HEK293T (cell line): ENCODE measurements at regions not wholly inside any gene's neighbourhood (a gene's known extent, or its start where the extent isn't known, plus 50 kb on each side); places are given as distances from the start of the nearest gene placed in this dataset.

Source experiments
- CTCF ChIA-PET: fragments of 350-600 bp; formaldehyde crosslinking; extraction: SDS; loops from one replicate; lab custom pipeline; 2021; ENCODE audit warnings: antibody characterized with exemption, inconsistent platforms; lab: Yijun Ruan, JAX
- POLR2A ChIA-PET: fragments of 350-600 bp; formaldehyde crosslinking; extraction: SDS; loops from one replicate; lab custom pipeline; 2020; ENCODE audit warnings: antibody characterized with exemption, inconsistent platforms; lab: Yijun Ruan, JAX
- DNase-seq: peaks from one replicate; pipeline ENCODE4 v3.0.0; 2012; ENCODE audit warnings: mixed read lengths; ENCODE audit errors: extremely low spot score
- ARNT ChIP-seq: fragments of 450-650 bp; IDR thresholded peaks from 2 replicates; pipeline ENCODE4 v1.6.1; 2017; ENCODE audit warnings: mild to moderate bottlenecking
- BHLHE40 ChIP-seq: fragments of 450-650 bp; IDR thresholded peaks from 2 replicates; pipeline ENCODE4 v1.6.1; 2016; ENCODE audit warnings: mild to moderate bottlenecking, moderate library complexity, borderline replicate concordance
- CTBP1 ChIP-seq: fragments of 450-650 bp; IDR thresholded peaks from 2 replicates; pipeline ENCODE4 v1.6.1; 2016; ENCODE audit warnings: borderline replicate concordance
- ELF4 ChIP-seq: fragments of 450-650 bp; IDR thresholded peaks from 2 replicates; pipeline ENCODE4 v1.6.1; 2017; ENCODE audit warnings: antibody characterized with exemption
- FOXA1 ChIP-seq: fragments of 450-650 bp; IDR thresholded peaks from 2 replicates; pipeline ENCODE4 v1.6.1; 2016; ENCODE audit warnings: mild to moderate bottlenecking
- FOXK2 ChIP-seq: fragments of 450-650 bp; IDR thresholded peaks from 2 replicates; pipeline ENCODE4 v1.6.1; 2016; ENCODE audit warnings: mild to moderate bottlenecking
- FOXM1 ChIP-seq: fragments of 450-650 bp; IDR thresholded peaks from 2 replicates; pipeline ENCODE4 v1.6.1; 2017; ENCODE audit warnings: mild to moderate bottlenecking, borderline replicate concordance
- HDGF ChIP-seq: fragments of 450-650 bp; IDR thresholded peaks from 2 replicates; pipeline ENCODE4 v1.6.1; 2017; ENCODE audit warnings: antibody characterized with exemption, borderline replicate concordance
- L3MBTL2 ChIP-seq: fragments of 450-650 bp; conservative IDR thresholded peaks from 2 replicates; pipeline ENCODE4 v1.6.1; 2016; ENCODE audit warnings: mild to moderate bottlenecking
- LEF1 ChIP-seq: fragments of 450-650 bp; IDR thresholded peaks from 2 replicates; pipeline ENCODE4 v1.6.1; 2017; ENCODE audit warnings: mild to moderate bottlenecking, borderline replicate concordance
- NFRKB ChIP-seq: fragments of 450-650 bp; IDR thresholded peaks from 2 replicates; pipeline ENCODE4 v1.6.1; 2016; ENCODE audit warnings: mild to moderate bottlenecking, moderate library complexity
- SP1 ChIP-seq: fragments of 450-650 bp; IDR thresholded peaks from 2 replicates; pipeline ENCODE4 v1.6.1; 2017
- SUZ12 ChIP-seq: fragments of 450-650 bp; IDR thresholded peaks from 2 replicates; pipeline ENCODE4 v1.6.1; 2016; ENCODE audit warnings: mild to moderate bottlenecking
- TARDBP ChIP-seq: fragments of 450-650 bp; IDR thresholded peaks from 2 replicates; pipeline ENCODE4 v1.6.1; 2016
- ZNF384 ChIP-seq: fragments of 450-650 bp; IDR thresholded peaks from 2 replicates; pipeline ENCODE4 v1.6.1; 2016
- TF ChIP-seq, protein P1 (sequence below): fragments of 450-650 bp; IDR thresholded peaks from 2 replicates; pipeline ENCODE4 v1.6.1; 2016

DNA sequence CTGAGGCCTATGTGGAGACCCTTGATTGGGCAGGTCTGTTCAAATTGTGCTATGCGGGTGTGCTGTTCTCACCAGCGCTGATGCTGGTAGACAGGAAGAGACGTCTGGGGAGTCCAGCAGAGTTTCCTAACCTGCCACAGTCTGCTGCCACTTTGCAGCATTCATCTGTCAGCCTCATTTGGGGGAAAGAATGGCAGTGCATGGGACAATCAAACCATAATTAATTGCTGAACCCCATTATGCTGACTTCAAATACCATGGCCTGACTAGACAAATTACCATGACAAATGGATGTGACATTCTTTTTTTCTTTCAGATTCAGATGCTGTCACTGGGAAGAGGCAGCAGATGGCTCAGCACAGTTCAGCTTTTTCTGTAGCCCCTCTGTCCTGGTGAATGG, 171.4 kb upstream of the SYNDIG1 start:
- CTCF ChIA-PET = no interaction called here
- POLR2A ChIA-PET = no interaction called here
- DNase-seq = no peak
- TF ChIP-seq, protein P1, sequence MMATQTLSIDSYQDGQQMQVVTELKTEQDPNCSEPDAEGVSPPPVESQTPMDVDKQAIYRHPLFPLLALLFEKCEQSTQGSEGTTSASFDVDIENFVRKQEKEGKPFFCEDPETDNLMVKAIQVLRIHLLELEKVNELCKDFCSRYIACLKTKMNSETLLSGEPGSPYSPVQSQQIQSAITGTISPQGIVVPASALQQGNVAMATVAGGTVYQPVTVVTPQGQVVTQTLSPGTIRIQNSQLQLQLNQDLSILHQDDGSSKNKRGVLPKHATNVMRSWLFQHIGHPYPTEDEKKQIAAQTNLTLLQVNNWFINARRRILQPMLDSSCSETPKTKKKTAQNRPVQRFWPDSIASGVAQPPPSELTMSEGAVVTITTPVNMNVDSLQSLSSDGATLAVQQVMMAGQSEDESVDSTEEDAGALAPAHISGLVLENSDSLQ = no peak
- no peak for TF ChIP-seq HDGF
- no peak for TF ChIP-seq FOXA1
- TF ChIP-seq BHLHE40 = no peak
- TF ChIP-seq TARDBP = no peak
- no peak for TF ChIP-seq NFRKB
- TF ChIP-seq SP1 = no peak
- TF ChIP-seq CTBP1 = no peak

DNA sequence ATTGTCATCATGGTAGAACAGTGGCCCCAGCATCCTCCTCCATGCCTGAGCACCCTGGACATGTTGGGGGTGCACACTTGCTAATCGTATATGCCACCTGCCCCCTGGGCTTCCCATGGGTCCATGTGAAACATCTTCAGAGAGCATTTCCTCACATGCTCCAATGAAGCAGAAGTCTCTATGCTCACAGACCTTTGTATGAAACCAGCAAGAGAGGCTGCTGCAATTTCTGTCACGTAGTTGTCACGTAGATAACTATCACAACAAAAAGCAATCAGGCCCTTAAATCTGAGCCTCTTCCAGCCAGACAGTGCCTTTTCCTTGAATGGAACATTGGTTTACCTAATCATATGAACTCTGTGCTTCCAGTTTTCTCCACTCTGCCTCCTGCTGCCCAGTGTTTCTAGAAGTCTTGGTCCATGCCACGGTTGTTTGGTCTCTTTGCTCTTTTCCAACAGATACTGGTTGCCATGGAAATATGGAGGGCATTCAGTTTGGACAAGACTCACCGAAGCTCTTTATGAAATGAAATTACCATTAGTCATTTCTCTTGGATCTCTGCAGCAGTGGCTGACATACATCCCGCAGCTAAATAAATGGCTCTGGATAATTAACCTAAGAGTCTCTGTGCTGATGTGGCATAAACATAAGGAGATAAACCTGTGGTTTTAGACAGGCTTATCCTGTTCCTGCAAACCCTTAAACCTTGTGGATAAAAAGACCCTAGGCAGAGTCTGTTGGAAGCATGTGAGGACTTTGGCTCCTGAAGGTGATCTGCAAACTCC, 172.8 kb upstream of the SYNDIG1 start:
- no peak for DNase-seq
- CTCF ChIA-PET = no interaction called here
- POLR2A ChIA-PET = no interaction called here
- TF ChIP-seq, protein P1 = no peak
- no peak for TF ChIP-seq NFRKB
- no peak for TF ChIP-seq BHLHE40
- no peak for TF ChIP-seq SP1
- TF ChIP-seq LEF1 = no peak
- no peak for TF ChIP-seq FOXA1
- no peak for TF ChIP-seq HDGF
- no peak for TF ChIP-seq ARNT
- TF ChIP-seq TARDBP = no peak
- no peak for TF ChIP-seq SUZ12
- no peak for TF ChIP-seq L3MBTL2
- TF ChIP-seq FOXM1 = no peak
- TF ChIP-seq ELF4 = no peak
- no peak for TF ChIP-seq ZNF384

DNA sequence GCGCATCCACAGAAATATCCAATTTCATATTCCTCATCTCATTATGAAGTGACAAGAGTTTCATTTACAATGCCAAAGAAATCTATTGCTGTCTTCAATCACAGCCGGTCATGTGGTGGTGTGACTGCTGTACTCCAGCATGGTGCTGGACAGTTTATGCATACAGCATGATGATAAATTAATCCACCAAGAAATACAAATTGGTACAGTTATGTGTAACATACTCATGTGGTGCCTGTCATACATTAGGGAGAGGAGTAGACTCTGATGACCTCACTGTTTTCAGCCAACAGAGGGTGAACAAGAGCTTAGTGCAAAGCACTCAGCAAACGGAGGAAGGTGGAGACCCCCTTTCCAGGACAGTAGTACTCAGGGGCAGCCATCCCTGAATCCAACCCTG, 178.4 kb upstream of the SYNDIG1 start:
- no peak for DNase-seq
- POLR2A ChIA-PET = no interaction called here
- CTCF ChIA-PET = no interaction called here
- TF ChIP-seq, protein P1 = no peak
- TF ChIP-seq NFRKB (no peak), ARNT (no peak), HDGF (no peak), LEF1 (no peak), L3MBTL2 (no peak), SUZ12 (no peak), CTBP1 (no peak), SP1 (no peak)

DNA sequence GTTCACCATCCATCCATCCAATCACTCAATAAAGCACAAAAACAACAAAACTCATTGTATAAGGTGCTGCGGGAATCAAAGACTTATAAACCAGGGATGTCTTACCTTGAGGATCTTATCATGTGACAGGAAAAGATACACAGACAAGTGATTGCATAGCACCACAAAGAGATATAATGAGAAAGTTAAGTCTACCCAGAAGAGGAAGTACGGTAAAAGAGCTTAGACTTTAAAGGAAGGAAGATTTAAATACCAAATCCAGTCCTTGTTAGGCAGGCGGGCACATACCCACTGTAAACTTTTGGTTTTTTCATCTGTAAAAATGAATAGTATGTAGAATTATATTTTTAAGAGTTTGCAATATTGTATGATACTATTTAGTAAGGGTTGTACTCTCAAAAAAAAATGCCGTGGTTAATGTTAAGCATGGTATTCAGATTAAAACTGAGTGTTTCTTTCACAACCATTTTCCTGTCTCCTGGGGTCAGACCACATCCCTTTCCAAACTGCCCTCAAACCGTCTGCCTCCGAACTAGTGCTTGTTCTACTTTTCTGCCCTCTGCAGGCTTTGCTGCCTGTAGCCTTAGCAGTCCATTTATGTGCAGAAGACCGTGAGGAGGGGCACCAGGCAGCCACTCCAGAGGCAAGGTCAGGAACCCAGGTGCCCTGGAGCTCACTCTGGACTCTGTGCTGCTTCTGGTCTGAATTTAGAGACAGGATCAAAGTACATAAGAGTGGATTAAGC, 179.5 kb upstream of the SYNDIG1 start:
- no peak for DNase-seq
- POLR2A ChIA-PET = no interaction called here
- CTCF ChIA-PET = no interaction called here
- no peak for TF ChIP-seq CTBP1
- no peak for TF ChIP-seq FOXA1
- TF ChIP-seq ZNF384 = no peak
- TF ChIP-seq L3MBTL2 = no peak
- TF ChIP-seq, protein P1 = no peak
- TF ChIP-seq FOXM1 = no peak
- no peak for TF ChIP-seq SP1
- TF ChIP-seq ELF4 = no peak
- TF ChIP-seq BHLHE40 = no peak
- no peak for TF ChIP-seq HDGF
- no peak for TF ChIP-seq ARNT
- TF ChIP-seq SUZ12 = no peak
- no peak for TF ChIP-seq FOXK2
- no peak for TF ChIP-seq LEF1
- no peak for TF ChIP-seq NFRKB
- no peak for TF ChIP-seq TARDBP

DNA sequence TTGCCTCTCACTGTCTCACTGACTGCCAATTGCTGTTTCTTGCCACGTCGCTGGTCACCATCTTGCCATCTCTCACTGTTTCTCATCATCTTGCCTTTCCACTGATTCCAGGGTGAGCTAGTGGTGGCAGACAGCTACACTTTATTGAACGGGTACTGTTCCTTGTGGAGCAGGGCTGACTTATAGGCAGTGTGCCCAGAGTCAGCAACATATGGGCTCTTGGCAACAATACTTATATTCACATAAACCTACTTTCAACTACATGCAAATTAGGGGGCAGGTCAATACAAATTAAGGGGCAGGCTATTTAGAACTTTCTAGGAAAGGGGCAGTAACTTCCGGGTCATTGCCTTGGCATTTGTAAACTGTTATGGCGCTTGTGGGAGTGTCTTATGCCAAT, 186.2 kb upstream of the SYNDIG1 start:
- CTCF ChIA-PET = no interaction called here
- POLR2A ChIA-PET = no interaction called here
- TF ChIP-seq, protein P1 = no peak
- TF ChIP-seq SUZ12 (no peak), ELF4 (no peak), FOXK2 (no peak), FOXM1 (no peak), FOXA1 (no peak), ZNF384 (no peak), L3MBTL2 (no peak), TARDBP (no peak), HDGF (no peak), LEF1 (no peak), ARNT (no peak), NFRKB (no peak), BHLHE40 (no peak), CTBP1 (no peak), SP1 (no peak)
- DNase-seq = no peak
